Testis (tissue), 2 donors: ENCODE measurements at regions not wholly inside any gene's neighbourhood (a gene's known extent, or its start where the extent isn't known, plus 50 kb on each side); places are given as distances from the start of the nearest gene placed in this dataset.

Experiments
- DNase-seq: peaks from one replicate; pipeline ENCODE4 v3.0.0-alpha.2; 2019
- H3K27ac ChIP-seq, 2 donors: fragments of 200-600 bp; sonication (generic); one replicate each; pipeline ENCODE4 v1.5.1; 2019
- H3K27me3 ChIP-seq: fragments of 200-600 bp; sonication (generic); one replicate; pipeline ENCODE4 v1.5.1; 2019
- H3K36me3 ChIP-seq: fragments of 200-600 bp; sonication (generic); one replicate; pipeline ENCODE4 v1.5.1; 2017; ENCODE audit warnings: low read depth; ENCODE audit errors: missing control alignments
- H3K4me1 ChIP-seq: fragments of 200-600 bp; sonication (generic); one replicate; pipeline ENCODE4 v1.5.1; 2019
- H3K4me3 ChIP-seq, 2 donors: fragments of 200-600 bp; sonication (generic); one replicate each; pipeline ENCODE4 v1.5.1; 2017 to 2019
- H3K9me3 ChIP-seq: fragments of 200-600 bp; sonication (generic); one replicate; pipeline ENCODE4 v1.5.1; 2017
- CTCF ChIP-seq, 3 experiments: fragments of 450-650 bp in 2 of 3; fragments of 200-600 bp in 1 of 3; sonication (generic) in 1 of 3; IDR thresholded peaks; one replicate each; pipeline ENCODE4 v1.5.1; 2016 to 2019; ENCODE audit warnings: antibody characterized with exemption in 3 of 3, mild to moderate bottlenecking in 2 of 3, moderate library complexity in 1 of 3
- POLR2A ChIP-seq: fragments of 450-650 bp; IDR thresholded peaks from one replicate; pipeline ENCODE4 v1.6.1; 2017; ENCODE audit warnings: antibody characterized with exemption, mild to moderate bottlenecking, moderate library complexity
- WGBS, 2 donors: methylation state at CpG; one replicate each; pipeline ENCODE4 v1.1.5; 2018; 5-methylcytosine and 5-hydroxymethylcytosine counted together
- intact Hi-C: fragments of 100-400 bp; cut with DNase I; formaldehyde crosslinking; loops from one replicate; pipeline ENCODE4 v1.15.1; 2023; ENCODE audit warnings: low total_unique reads
- small RNA-seq, 2 donors: library from RNA; depleted of rRNA; stranded (forward); fragments of <200 nt; gene quantifications; one replicate each; pipeline ENCODE3, GENCODE V24; 2016

GRCh38 chr6:148287623-148288333 is 54.9 kb upstream of the SASH1 start:
- Histone ChIP-seq H3K36me3 (no peaks in the 10 kb centered on the region), H3K4me1 (peaks cover 5% of the 10 kb centered on the region), H3K27me3 (no peaks in the 10 kb centered on the region), H3K9me3 (no peaks in the 10 kb centered on the region), H3K4me3 (no peak overlapping the region), H3K27ac (no peak overlapping the region)
- TF ChIP-seq CTCF (IDR thresholded peaks at IDR 0.05) (no peak), POLR2A (no peak)
- 94 to 95% methylated on average over 15 of the region's 15 CpGs for WGBS, 2 donors
- no peak for DNase-seq
- intact Hi-C loops: no loop called here

- TF ChIP-seq CTCF (IDR thresholded peaks at IDR 0.05) (no peak), POLR2A (no peak)
- no peaks in the 10 kb centered on the region for H3K27me3 ChIP-seq
- H3K4me1 ChIP-seq: peaks cover 12% of the 10 kb centered on the region
- H3K36me3 ChIP-seq: no peaks in the 10 kb centered on the region
- intact Hi-C loops: no loop called here
- H3K4me3 ChIP-seq: no peak overlapping the region
- WGBS, 2 donors: 87% methylated on average over 4 of the region's 4 CpGs
- H3K9me3 ChIP-seq: no peaks in the 10 kb centered on the region
- DNase-seq: no peak
- H3K27ac ChIP-seq: no peak overlapping the region
These were observed 54.1 kb upstream of the SASH1 start for GRCh38 chr6:148288541-148288940.

GRCh38 chr6:148289153-148289552 is 53.5 kb upstream of the SASH1 start:
- H3K9me3 ChIP-seq: no peaks in the 10 kb centered on the region
- H3K36me3 ChIP-seq: no peaks in the 10 kb centered on the region
- peaks cover 18% of the 10 kb centered on the region for H3K4me1 ChIP-seq
- no peak overlapping the region for H3K4me3 ChIP-seq
- no peaks in the 10 kb centered on the region for H3K27me3 ChIP-seq
- no peak overlapping the region for H3K27ac ChIP-seq
- no peak for DNase-seq
- TF ChIP-seq POLR2A (no peak), CTCF (IDR thresholded peaks at IDR 0.05) (no peak)
- 83 to 87% methylated on average over 6 of the region's 6 CpGs for WGBS, 2 donors
- intact Hi-C loops: no loop called here

GRCh38 chr6:148291876-148292275 is 50.8 kb upstream of the SASH1 start:
- intact Hi-C loops: no loop called here
- 25 to 32% methylated on average over 1 of the region's 1 CpG for WGBS, 2 donors
- DNase-seq: no peak
- H3K9me3 ChIP-seq: no peaks in the 10 kb centered on the region
- H3K36me3 ChIP-seq: no peaks in the 10 kb centered on the region
- H3K4me3 ChIP-seq: no peak overlapping the region
- H3K27me3 ChIP-seq: no peaks in the 10 kb centered on the region
- no peak for TF ChIP-seq CTCF (IDR thresholded peaks at IDR 0.05)
- no peak for TF ChIP-seq POLR2A
- no peak overlapping the region for H3K27ac ChIP-seq
- H3K4me1 ChIP-seq: peaks cover 40% of the 10 kb centered on the region

Small RNAs in the stretch of these regions (small RNA-seq; reads per million reads assigned to genes)
- gene RNU6-1222P: 0 reads per million in 2 donors
